ENCODE measurements at regions not wholly inside any gene's neighbourhood (a gene's known extent, or its start where the extent isn't known, plus 50 kb on each side); places are given as distances from the start of the nearest gene placed in this dataset.
"Not testable (repeated sequence)": the region's sequence is repeated elsewhere in the genome, so short reads cannot be mapped to it uniquely, and the experiment has no call there.

DNA sequence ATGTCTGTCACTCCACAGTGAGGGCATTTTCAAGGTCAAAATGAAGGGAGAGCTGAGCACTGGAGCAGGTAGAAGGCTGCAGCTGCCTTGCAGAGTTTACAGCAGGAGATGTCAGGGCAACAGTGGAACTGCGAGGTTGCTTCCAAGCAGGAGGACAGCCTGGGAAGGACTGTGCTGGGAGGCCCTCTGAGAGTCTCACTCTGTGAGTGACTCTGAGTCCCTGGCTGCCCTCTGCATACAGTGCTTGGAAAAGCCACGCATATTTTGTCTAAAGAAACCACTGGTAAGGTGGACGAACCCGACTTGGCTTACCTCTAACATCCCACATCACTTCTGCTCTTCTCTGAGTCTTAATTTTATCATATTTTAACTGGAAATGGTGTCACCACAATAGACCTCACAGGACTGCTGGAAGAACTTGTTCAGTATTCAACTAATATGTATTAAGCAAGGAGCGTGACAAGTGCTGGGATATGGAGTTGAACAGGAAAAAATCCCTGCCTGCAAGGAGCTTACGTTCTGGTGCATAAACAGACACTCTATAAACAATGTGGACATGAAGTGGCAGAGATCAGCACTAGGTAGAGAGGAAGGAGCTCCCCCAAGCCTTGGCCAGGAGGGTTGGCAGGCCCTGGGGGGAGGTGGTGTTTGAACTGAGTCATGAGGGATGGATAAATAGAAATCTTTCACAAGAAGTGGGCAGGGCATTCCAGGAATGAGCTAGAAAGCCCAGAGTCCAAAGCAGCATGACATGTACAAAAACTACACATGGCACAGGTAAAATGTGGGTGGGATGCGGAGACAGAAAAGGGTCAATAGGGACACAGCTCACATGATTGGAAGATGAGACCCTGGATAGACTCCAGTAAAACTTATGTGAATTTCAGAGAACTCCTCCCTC is 64.0 kb upstream of the FOXE1 start:
- H3K4me1 ChIP-seq (ENCODE audit: control insufficient read depth, insufficient read depth, low read length, poor library complexity, severe bottlenecking) = no peaks in the 10 kb centered on the region
- no peak for DNase-seq
- H3K27ac ChIP-seq (ENCODE audit: insufficient read depth, low read length, poor library complexity, severe bottlenecking) = no peak overlapping the region
- no peaks in the 10 kb centered on the region for H3K27me3 ChIP-seq (replicated peaks; ENCODE audit: control insufficient read depth, insufficient read depth, low read length, poor library complexity, severe bottlenecking)
- no peaks in the 10 kb centered on the region for H3K36me3 ChIP-seq (ENCODE audit: control insufficient read depth, insufficient read depth, low read length)
- H3K4me3 ChIP-seq (ENCODE audit: insufficient read depth, low read depth, low read length, poor library complexity, severe bottlenecking) = no peak overlapping the region
- no peaks in the 10 kb centered on the region for H3K9me3 ChIP-seq (ENCODE audit: control insufficient read depth, low read length)

DNA sequence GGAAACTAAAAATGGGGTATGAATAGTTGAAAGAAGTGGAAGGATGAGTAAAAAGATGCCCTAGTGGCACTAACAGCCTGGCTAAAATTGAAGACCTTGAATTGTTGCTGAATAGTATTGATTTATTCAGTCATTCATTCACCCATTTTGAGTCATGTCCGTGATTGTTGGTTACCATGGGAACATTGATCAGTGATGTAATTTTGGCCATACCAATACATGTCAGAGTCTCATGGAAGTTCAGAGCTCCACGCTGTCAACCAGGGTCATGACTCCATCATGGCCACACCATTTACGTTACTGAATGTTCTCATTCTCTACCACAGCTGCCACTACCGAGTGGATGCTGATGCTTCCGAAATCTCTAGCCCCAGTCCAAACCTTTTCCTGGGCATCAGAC is 62.5 kb upstream of the FOXE1 start:
- no peak for DNase-seq
- Histone ChIP-seq H3K4me3 (ENCODE audit: insufficient read depth, low read depth, low read length, poor library complexity, severe bottlenecking) (no peak overlapping the region), H3K4me1 (ENCODE audit: control insufficient read depth, insufficient read depth, low read length, poor library complexity, severe bottlenecking) (no peaks in the 10 kb centered on the region), H3K27me3 (replicated peaks; ENCODE audit: control insufficient read depth, insufficient read depth, low read length, poor library complexity, severe bottlenecking) (no peaks in the 10 kb centered on the region), H3K9me3 (ENCODE audit: control insufficient read depth, low read length) (no peaks in the 10 kb centered on the region), H3K27ac (ENCODE audit: insufficient read depth, low read length, poor library complexity, severe bottlenecking) (no peak overlapping the region), H3K36me3 (ENCODE audit: control insufficient read depth, insufficient read depth, low read length) (no peaks in the 10 kb centered on the region)

DNA sequence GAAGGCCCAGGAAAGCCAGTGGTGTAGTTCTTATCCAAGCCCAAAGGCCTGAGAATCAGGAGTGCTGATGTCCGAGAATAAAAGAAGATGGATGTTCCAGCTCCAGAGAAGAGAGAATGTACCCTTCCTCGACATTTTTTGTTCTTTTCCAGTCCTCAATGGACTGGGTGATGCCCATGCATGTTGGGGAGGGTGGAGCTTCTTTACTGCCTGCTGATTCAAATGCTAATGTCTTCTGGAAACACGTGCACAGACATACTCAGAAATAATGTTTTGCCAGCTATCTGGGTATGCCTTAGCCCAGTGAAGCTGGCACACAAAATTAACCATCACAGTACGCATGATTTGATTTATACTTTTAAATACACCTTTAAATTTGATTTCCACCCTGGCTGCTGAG is 61.5 kb upstream of the FOXE1 start:
- no peak for DNase-seq
- Histone ChIP-seq H3K9me3 (ENCODE audit: control insufficient read depth, low read length) (no peaks in the 10 kb centered on the region), H3K27ac (ENCODE audit: insufficient read depth, low read length, poor library complexity, severe bottlenecking) (no peak overlapping the region), H3K27me3 (replicated peaks; ENCODE audit: control insufficient read depth, insufficient read depth, low read length, poor library complexity, severe bottlenecking) (no peaks in the 10 kb centered on the region), H3K36me3 (ENCODE audit: control insufficient read depth, insufficient read depth, low read length) (no peaks in the 10 kb centered on the region), H3K4me3 (ENCODE audit: insufficient read depth, low read depth, low read length, poor library complexity, severe bottlenecking) (no peak overlapping the region), H3K4me1 (ENCODE audit: control insufficient read depth, insufficient read depth, low read length, poor library complexity, severe bottlenecking) (no peaks in the 10 kb centered on the region)

DNA sequence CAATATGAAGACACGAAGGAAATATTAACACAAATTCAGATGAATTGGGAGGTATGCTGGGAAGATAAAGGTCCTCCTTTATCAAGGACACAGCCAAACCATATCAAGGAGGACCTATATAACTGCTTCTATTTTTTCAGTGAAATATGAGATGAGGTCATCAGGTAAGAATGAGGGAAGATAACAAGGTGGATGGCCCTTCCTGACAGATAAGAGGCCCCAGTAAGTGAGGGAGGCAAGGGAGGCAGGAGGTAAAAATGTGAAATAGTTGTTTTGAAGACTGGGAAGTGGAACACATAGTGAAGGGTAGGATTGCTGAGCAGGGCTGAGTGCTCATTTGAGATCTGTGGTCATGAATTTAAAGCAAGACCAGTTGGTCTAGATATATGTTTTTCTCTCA is 60.0 kb upstream of the FOXE1 start:
- Histone ChIP-seq H3K36me3 (ENCODE audit: control insufficient read depth, insufficient read depth, low read length) (no peaks in the 10 kb centered on the region), H3K4me1 (ENCODE audit: control insufficient read depth, insufficient read depth, low read length, poor library complexity, severe bottlenecking) (no peaks in the 10 kb centered on the region), H3K27me3 (replicated peaks; ENCODE audit: control insufficient read depth, insufficient read depth, low read length, poor library complexity, severe bottlenecking) (no peaks in the 10 kb centered on the region), H3K9me3 (ENCODE audit: control insufficient read depth, low read length) (no peaks in the 10 kb centered on the region), H3K4me3 (ENCODE audit: insufficient read depth, low read depth, low read length, poor library complexity, severe bottlenecking) (no peak overlapping the region), H3K27ac (ENCODE audit: insufficient read depth, low read length, poor library complexity, severe bottlenecking) (no peak overlapping the region)
- DNase-seq = no peak

DNA sequence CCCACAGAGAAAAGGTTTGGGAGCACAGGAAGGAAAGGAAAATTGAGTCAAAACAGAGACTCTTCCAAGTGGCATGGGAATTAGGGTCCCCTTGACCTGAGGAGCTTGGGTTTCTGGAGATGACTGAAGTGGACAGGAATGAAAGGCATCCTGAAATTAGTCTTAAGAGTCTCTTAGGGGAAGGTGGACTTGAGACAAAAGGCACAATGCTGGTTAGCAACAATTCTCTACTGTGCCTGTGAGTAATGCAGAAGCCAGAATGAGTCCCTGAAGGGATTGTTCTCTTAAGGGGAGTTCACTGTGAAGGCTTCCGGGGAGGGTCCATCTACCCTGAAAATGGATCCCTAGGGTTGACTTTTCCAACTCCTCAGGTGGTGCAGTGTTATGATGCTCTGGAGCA is 58.4 kb upstream of the FOXE1 start:
- H3K4me1 ChIP-seq (ENCODE audit: control insufficient read depth, insufficient read depth, low read length, poor library complexity, severe bottlenecking) = no peaks in the 10 kb centered on the region

DNA sequence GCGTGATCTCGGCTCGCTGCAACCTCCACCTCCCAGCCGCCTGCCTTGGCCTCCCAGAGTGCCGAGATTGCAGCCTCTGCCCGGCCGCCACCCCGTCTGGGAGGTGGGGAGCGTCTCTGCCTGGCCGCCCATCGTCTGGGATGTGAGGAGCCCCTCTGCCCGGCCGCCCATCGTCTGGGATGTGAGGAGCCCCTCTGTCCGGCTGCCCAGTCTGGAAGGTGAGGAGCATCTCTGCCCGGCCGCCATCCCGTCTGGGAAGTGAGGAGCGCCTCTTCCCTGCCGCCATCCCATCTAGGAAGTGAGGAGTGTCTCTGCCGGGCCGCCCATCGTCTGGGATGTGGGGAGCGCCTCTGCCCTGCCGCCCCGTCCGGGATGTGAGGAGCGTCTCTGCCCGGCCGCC is 56.9 kb upstream of the FOXE1 start:
- not testable (repeated sequence) for H3K4me3 ChIP-seq (ENCODE audit: insufficient read depth, low read depth, low read length, poor library complexity, severe bottlenecking); DNase-seq; H3K27me3 ChIP-seq (replicated peaks; ENCODE audit: control insufficient read depth, insufficient read depth, low read length, poor library complexity, severe bottlenecking)

More for the DNA sequence above, 58.4 kb upstream of the FOXE1 start:
- DNase-seq = no peak
- Histone ChIP-seq H3K4me3 (ENCODE audit: insufficient read depth, low read depth, low read length, poor library complexity, severe bottlenecking) (no peak overlapping the region), H3K27me3 (replicated peaks; ENCODE audit: control insufficient read depth, insufficient read depth, low read length, poor library complexity, severe bottlenecking) (no peaks in the 10 kb centered on the region), H3K27ac (ENCODE audit: insufficient read depth, low read length, poor library complexity, severe bottlenecking) (no peak overlapping the region), H3K9me3 (ENCODE audit: control insufficient read depth, low read length) (no peaks in the 10 kb centered on the region), H3K36me3 (ENCODE audit: control insufficient read depth, insufficient read depth, low read length) (no peaks in the 10 kb centered on the region)

DNA sequence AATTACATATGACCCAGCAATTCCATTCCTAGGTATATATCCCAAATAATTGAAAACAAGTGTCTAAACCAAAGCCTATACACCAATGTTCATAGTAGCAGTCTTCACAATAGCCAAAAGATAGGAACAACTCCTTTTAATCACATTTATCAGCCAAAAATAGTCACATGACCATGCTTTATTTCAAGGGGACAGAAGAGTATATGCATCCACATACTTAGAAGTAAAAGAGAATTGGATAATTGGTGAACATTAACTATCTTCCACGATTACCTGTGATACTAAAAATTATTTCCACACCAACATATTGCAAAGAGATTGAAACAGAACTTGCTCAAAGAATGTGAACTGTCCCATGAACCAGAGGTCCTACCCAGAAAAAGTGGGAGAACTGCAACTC is 51.8 kb upstream of the FOXE1 start:
- no peak overlapping the region for H3K27ac ChIP-seq (ENCODE audit: insufficient read depth, low read length, poor library complexity, severe bottlenecking)
- DNase-seq = no peak
- H3K36me3 ChIP-seq (ENCODE audit: control insufficient read depth, insufficient read depth, low read length) = no peaks in the 10 kb centered on the region
- no peak overlapping the region for H3K4me3 ChIP-seq (ENCODE audit: insufficient read depth, low read depth, low read length, poor library complexity, severe bottlenecking)
- H3K4me1 ChIP-seq (ENCODE audit: control insufficient read depth, insufficient read depth, low read length, poor library complexity, severe bottlenecking) = peaks cover 11% of the 10 kb centered on the region
- peaks cover 3% of the 10 kb centered on the region for H3K27me3 ChIP-seq (replicated peaks; ENCODE audit: control insufficient read depth, insufficient read depth, low read length, poor library complexity, severe bottlenecking)
- no peaks in the 10 kb centered on the region for H3K9me3 ChIP-seq (ENCODE audit: control insufficient read depth, low read length)

More for the DNA sequence above, 56.9 kb upstream of the FOXE1 start:
- H3K27ac ChIP-seq (ENCODE audit: insufficient read depth, low read length, poor library complexity, severe bottlenecking); H3K36me3 ChIP-seq (ENCODE audit: control insufficient read depth, insufficient read depth, low read length); H3K4me1 ChIP-seq (ENCODE audit: control insufficient read depth, insufficient read depth, low read length, poor library complexity, severe bottlenecking); H3K9me3 ChIP-seq (ENCODE audit: control insufficient read depth, low read length): not testable (repeated sequence)

DNA sequence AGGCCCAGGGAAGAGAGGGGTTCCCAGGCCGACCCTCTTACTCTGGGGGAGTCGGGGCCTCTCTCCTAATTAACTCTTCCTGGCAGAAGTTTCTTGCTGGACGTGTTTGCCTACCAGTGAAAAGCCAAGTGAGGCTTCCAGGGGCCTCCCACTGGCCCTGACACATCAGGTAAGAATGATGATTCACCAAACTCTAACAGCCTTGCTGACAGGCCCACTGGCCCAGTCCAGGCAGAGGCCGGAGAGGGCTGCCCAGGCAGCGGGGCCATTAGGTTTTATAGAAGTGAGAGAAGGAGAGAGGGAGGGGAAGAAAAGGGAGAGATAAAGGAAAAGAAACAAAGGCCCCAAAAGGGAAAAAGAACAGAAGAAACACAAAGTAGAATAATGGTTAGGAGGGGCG is 50.8 kb upstream of the FOXE1 start:
- Histone ChIP-seq H3K4me3 (ENCODE audit: insufficient read depth, low read depth, low read length, poor library complexity, severe bottlenecking) (no peak overlapping the region), H3K4me1 (ENCODE audit: control insufficient read depth, insufficient read depth, low read length, poor library complexity, severe bottlenecking) (peaks cover 11% of the 10 kb centered on the region), H3K36me3 (ENCODE audit: control insufficient read depth, insufficient read depth, low read length) (no peaks in the 10 kb centered on the region), H3K27ac (ENCODE audit: insufficient read depth, low read length, poor library complexity, severe bottlenecking) (no peak overlapping the region), H3K27me3 (replicated peaks; ENCODE audit: control insufficient read depth, insufficient read depth, low read length, poor library complexity, severe bottlenecking) (peaks cover 3% of the 10 kb centered on the region), H3K9me3 (ENCODE audit: control insufficient read depth, low read length) (no peaks in the 10 kb centered on the region)
- no peak for DNase-seq

DNA sequence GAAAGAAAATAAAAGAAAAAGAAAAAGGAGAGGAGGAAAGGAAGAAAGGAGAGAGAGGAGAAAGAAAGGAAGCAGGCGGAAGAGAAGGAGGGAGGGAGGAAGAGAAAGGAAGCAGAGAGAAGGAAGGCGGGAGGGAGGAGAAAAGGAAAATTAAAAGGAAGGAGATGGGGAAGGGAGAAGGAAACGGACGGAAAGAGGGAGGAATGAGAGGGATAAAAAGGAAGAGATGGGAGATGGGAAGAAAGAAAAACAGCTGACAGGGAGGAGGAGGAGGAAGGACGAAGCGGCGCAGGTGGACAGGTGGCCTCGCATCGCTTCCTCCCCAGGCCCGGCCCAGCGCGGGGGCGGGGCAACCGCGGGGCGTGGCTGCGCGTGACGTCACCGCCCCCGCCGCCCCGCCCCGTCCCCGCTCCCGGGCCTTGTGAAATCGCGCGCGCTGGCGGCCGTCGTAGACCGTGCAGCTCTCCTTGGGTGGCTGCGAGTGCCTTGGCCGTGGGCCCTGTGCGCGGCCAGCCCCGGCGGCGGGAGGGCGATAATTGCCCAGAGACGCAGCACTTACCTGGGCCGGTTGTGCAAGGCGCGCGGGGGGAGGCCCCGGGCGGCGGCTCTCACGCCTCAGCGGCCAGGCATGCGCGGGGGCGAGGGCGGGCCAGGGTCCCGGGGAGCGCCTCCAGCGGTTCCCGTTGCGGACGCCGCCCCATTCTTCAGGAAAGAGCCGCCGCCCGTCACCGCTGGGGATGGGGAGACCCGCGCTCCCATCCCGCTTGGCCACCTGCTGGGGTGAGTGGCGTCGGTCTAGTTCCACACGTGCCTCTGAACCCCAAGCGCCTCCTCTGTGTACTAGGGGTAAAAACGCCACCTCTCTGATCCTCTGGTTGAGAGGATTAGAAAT is 49.6 kb upstream of the FOXE1 start:
- Histone ChIP-seq H3K9me3 (ENCODE audit: control insufficient read depth, low read length) (no peaks in the 10 kb centered on the region), H3K27ac (ENCODE audit: insufficient read depth, low read length, poor library complexity, severe bottlenecking) (peak overlapping the region; percentile 37), H3K4me3 (ENCODE audit: insufficient read depth, low read depth, low read length, poor library complexity, severe bottlenecking) (peak overlapping the region; percentile 67), H3K4me1 (ENCODE audit: control insufficient read depth, insufficient read depth, low read length, poor library complexity, severe bottlenecking) (peaks cover 11% of the 10 kb centered on the region), H3K36me3 (ENCODE audit: control insufficient read depth, insufficient read depth, low read length) (no peaks in the 10 kb centered on the region), H3K27me3 (replicated peaks; ENCODE audit: control insufficient read depth, insufficient read depth, low read length, poor library complexity, severe bottlenecking) (peaks cover 3% of the 10 kb centered on the region)
- peak; percentile 56 to 69 (median 63) for DNase-seq
